Head of caudate nucleus (tissue), 42 donors: ENCODE measurements at regions not wholly inside any gene's neighbourhood (a gene's known extent, or its start where the extent isn't known, plus 50 kb on each side); places are given as distances from the start of the nearest gene placed in this dataset.
"Not testable (repeated sequence)": the region's sequence is repeated elsewhere in the genome, so short reads cannot be mapped to it uniquely, and the experiment has no call there.

Source experiments
- DNase-seq, 42 donors: peaks; one replicate each; pipeline versions ENCODE4 v3.0.0 to v3.0.0-alpha.2; 2020 to 2021; ENCODE audit warnings: mixed read lengths in 7 of 42
- intact Hi-C: fragments of 100-400 bp; cut with DNase I; formaldehyde crosslinking; loops from one replicate; pipeline ENCODE4 v1.15.0; 2022

DNA sequence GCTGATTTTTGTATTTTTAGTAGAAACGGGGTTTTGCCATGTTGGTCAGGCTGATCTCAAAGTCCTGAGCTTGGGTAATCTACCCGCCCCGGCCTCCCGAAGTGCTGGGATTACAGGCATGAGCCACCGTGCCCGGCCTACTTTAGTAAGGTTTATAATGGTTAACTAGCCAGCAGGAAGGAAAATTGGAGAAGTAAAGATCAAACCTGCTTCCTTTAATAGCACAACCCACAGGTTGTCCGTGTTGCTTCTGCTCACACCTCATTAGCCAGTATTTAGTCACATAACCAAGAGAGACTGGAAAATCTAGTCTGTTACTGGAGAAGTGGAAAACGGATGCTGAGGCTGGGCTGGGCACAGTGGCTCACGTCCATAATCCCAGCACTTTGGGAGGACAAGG, 51.9 kb upstream of the TBL1XR1 start:
- peak in 1 of 42 donors; percentile 27 for DNase-seq
- intact Hi-C loops, result no loop called here

DNA sequence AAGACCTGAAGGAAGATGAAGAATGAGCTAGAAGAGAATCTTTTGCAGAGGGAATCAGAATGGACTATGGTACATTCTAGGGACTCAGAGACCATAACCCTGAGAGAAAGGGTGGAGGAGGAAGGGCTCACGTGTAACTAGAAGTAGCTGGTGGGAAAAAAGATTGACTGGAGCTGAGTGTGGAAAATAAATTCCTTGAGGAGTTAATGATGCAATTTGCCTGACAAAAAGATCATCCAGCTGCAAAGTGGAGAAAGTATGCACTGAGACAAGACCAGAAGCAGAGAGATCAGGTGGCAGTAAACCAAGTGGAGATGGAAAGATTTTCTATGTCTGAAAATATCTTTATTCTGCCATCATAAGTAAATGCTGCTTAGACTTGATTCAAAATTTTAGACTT, 52.9 kb upstream of the TBL1XR1 start:
- intact Hi-C loops, result no loop called here
- DNase-seq, result no peak

DNA sequence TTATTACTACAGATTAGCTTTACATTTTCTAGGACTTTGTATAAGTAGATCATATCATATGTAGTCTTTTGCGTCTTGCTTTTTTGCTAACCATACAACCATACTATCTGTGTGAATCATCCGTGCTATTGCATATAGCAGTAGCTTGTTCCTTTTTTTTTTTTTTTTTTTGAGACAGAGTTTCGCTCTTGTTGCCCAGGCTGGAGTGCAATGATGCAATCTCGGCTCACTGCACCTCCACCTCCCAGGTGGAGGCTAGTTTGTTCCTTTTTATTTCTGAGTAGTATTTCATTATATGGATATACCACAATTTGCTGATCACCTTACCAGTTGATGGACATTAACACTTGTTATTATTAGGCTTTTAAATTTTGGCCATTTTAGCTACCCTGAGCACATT, 54.5 kb upstream of the TBL1XR1 start:
- peak in 1 of 42 donors; percentile 29 for DNase-seq
- intact Hi-C loops, result no loop called here

DNA sequence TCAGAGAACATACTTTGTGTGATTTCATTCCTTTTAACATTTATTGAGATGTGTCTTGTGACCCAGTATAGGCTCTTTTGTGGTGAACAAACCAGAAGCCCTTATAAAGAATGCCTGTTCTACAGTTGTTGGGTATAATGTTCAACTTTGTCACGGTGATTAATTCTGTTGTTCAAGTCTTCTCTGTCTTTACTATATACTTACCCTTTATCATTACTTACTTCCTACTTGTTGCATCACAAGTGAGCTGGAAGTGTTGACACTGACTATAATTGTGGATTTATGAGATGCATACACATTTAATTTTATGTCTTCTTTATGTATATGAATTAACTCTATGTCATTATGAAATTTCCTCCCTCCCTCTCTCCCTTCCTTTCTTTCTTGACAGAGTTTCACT, 59.7 kb upstream of the TBL1XR1 start:
- no peak for DNase-seq
- intact Hi-C loops, result no loop called here

DNA sequence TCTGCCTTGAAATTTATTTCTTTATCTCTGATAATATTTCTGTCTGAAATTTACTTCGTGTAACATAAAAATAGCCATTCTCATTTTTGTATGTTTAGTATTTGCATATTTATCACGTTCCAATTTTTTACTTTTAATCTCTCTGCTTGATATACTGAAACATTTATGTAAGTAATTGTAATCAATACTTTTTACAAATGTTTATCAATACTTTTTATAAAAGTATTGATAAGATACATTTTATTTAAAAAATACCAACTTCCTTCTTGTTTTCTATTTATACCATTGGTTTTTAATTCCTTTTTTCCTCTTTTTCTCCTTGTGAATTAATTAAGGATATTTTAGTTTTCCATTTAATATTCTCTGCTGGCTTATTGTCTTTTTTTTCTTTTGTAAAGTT, 60.3 kb upstream of the TBL1XR1 start:
- intact Hi-C loops, result no loop called here
- DNase-seq, result no peak

DNA sequence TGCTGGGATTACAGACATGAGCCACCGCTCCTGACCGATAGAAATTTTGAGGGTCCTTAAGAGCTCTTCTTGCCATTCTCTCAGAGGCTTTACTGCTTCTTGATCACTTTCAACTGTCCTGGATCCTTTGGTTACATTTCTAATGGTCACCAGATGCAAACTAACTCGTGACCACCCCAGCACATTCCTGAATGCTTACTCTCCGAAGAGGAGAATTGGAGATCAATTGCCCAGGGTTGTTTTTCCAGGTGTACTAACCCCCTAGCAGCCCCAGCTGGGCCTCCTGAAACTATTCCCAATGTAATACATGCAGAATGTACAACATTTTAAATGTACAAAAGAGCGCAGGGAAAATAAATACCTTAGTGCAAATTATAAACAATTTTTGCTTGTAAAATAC, 65.1 kb upstream of the TBL1XR1 start:
- no peak for DNase-seq
- intact Hi-C loops, result no loop called here

DNA sequence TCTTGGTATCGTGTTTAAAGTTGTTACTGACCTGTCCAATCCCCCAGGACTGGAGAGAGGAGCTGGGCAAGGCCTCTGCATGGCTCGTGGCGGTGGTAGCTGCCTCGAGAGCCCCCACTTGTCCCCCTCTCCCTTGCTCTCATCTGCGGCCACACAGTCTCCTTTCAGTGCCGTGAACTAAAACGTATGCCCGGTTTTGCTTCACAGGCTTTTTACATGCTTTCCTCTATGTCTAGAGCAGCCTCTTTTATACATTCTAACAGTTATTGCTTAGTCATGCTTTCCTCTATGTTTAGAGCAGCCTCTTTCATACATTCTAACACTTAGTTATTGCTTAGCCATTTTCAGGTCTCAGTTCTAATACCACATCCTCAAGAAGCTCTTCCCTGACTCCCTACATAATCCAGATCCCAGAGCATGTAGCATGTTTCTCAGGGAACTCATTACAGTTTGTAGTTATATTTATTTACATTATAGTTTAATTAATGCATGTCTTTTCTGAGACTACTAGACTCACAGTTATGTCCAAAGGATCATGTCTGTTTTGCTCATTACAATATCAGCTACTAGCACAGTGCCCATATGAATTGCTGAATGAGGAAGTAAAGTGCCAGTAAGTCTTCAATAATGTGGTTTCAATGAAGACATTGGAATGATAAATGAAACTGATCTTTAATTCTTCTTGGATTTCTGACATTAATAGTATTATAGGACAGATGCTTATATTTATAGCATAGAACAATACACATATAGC, 66.5 kb upstream of the TBL1XR1 start:
- no peak for DNase-seq
- intact Hi-C loops, result no loop called here

DNA sequence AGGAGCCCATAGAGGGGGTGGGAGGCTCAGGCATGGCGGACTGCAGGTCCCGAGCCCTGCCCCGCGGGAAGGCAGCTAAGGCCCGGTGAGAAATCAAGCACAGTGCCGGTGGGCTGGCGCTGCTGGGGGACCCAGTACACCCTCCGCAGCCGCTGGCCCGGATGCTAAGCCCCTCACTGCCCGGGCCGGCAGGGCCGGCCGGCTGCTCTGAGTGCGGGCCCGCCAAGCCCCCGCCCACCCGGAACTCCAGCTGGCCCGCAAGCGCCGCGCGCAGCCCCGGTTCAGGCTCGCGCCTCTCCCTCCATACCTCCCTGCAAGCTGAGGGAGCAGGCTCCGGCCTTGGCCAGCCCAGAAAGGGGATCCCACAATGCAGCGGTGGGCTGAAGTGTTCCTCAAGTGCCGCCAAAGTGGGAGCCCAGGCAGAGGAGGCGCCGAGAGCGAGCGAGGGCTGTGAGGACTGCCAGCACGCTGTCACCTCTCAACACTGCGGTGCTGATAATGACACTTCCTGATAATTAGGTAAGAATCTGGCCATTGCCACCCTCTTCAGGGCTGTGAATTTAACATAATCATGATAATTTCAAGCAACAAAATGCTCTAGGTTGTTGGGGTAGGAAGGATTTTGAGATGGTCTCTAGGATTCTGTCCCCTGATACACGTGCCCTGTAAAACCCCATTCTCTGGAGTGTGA, 74.7 kb upstream of the TBL1XR1 start:
- DNase-seq, intact Hi-C loops: not testable (repeated sequence)

DNA sequence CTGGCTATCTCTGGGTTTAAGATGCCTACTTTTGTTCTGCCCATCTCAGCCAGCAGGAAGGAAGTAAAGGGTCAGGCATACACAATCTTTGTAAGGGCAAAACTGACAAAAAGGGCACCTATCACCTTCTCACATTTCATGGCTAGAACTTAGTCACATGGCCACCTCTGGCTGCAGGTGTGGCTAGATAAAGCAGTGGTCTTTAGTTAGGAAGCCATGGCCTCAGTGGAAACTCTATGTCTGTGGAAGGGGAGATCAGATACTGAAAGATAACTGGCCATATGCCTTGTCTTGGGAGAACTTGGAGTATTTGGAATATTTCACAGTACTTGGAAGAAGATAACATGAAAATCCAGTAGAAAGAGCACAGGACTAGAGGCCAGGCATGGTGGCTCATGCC, 80.7 kb upstream of the TBL1XR1 start:
- intact Hi-C loops, result no loop called here
- no peak for DNase-seq

DNA sequence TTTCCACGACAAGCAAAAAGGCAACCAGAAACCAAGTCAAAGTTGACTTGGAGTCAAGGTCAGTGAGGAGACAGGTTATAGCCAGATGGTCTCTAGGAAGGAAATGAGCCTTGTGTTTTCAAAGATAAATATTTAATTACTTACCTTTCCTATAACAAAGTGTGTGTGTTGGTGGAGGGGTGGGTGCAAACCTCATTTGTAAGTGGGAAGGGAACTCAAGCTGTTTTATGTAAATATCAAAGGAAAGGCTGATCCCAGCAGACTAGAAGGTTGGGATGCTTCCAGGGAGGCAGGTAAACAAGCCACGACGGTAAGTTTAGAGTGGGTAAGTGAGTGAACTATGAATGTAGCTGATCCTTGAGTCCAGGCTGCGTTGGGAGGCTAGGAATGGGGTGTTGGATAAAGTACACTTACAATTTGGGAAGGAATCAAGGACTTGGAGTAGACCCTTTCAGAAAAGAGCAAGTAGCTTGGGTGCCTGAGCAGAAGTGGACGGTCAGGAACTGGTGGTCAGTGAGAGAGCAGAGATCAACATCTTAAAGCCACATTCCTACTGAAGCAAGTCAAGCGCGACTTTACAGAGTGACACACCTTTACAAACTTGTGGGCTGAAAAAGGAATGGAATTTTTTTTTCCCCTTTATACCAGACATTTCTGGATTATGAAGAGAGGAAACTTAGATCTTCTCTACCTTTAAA, 82.0 kb upstream of the TBL1XR1 start:
- intact Hi-C loops, result no loop called here
- no peak for DNase-seq

DNA sequence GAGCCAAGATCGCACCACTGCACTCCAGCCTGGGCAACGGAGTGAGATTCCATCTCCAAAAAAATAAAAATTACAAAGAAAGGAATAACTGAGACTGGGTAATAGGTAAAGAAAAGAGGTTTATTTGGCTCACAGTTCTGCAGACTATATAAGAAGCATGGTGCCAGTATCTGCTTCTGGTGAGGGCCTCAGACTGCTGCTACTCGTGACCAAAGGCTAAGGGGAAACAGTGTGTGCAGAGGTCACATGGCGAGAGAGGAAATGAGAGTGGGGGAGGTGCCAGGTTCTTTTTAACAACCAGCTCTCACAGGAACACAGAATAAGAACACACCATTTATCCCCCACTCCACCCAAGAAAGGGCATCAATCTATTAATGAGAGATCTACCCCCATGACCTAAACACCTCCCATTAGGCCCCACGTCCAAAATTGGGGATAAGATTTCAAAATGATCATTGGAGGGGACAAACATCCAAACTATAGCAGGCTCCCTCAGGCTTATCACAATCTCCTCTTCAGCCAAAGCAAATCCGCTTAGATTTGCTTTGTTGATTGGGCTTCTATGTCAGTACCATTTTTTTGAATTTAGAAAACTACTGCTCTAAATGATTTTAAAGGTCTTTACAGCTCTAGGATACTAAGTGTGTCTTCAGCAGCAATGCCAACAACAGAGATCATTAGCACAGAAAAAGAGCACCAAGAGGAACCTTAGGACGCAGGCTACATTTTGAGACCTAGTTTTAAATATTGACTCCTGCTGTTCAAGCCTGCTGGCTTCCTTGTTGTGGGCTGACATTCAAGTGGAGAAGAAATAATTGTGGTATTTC, 84.2 kb upstream of the TBL1XR1 start:
- intact Hi-C loops, result no loop called here
- no peak for DNase-seq

DNA sequence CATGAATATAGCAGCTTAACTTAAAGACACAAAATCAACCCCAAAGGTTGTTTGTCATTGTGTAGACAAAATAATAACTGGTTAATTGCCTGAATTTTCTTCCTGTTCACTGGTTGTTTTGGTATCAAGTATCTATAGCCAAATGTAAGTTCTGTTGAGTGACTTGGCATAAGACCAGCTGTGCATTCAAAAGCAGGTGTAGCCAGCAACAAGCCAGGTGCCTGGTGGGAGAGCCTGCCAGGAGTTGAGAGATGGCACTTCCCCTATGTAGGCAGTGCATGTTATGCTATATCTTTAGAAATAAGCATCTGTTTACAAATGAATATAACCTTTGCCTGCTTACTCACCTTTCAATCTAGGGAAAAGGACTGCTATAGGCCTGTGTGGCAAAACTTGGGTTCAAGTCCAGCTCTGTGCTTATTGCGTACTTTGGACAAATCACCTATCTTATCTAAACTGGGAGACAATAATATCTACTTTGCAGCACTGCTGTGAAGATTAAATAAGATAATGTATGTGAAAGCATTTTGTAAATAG, 84.9 kb upstream of the TBL1XR1 start:
- DNase-seq, result no peak
- intact Hi-C loops, result no loop called here

DNA sequence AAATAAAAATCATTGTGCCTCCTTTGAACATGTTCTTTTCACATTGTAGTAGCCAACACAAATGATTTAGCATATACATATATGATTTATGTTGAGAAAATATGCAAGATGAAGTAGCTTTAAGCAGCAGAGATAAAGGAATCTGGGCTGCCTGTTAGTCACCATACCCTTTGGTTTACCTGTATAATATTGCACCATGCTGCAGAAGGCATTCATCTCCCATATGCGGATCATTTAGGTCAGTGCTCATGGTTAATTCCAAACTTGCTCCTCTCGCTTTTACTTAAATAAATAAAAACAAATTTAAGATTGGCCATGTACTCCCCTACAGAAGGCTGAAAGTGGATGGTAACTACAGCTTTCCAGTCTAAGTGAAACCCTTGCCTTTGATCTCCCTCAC, 86.7 kb upstream of the TBL1XR1 start:
- DNase-seq, result no peak
- intact Hi-C loops, result no loop called here

DNA sequence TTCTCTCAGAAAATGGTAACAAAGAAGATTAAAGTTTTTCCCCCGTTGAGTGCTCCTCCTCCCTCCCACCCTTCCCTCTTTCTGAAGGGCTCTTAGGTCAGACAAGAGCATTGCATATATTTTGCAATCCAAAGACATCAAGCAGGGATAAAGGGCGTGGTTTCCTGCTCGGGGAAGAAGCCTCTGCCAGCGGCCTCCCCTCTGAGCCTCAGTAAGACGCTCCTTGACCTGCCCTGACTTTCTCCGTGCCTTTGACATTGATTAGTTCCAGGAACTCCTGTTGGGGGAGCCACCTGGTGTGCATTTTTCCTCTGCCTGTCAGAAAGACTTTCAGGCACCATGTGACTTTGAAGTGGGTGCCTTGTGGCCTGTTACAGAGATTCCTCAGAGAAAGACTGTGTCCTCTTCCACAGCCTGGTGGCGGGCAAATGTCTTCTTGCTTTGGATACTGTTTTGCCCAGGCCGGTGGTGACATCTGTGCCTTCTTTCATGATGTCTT, 87.2 kb upstream of the TBL1XR1 start:
- intact Hi-C loops, result no loop called here
- peak in 2 of 42 donors; percentile 6 to 18 for DNase-seq

DNA sequence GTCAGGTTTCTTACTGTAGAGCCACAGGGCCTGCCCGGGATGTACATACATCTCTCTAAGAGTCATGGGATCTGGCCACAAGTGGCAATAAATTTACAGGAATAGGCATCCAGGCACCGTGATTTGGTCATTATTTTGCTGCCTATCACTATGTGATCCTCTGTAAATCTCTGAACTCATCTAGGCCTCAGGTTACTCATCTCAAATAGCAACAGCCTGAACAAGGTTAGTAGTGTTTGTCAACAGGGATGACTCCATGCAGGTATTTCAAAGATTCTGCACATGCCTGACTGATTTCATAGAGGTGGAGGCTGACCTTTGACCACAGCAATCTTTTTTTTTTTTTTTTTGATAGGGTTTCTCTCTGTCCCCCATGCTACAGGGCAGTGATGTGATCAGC, 88.8 kb upstream of the TBL1XR1 start:
- DNase-seq, result no peak
- intact Hi-C loops, result no loop called here

DNA sequence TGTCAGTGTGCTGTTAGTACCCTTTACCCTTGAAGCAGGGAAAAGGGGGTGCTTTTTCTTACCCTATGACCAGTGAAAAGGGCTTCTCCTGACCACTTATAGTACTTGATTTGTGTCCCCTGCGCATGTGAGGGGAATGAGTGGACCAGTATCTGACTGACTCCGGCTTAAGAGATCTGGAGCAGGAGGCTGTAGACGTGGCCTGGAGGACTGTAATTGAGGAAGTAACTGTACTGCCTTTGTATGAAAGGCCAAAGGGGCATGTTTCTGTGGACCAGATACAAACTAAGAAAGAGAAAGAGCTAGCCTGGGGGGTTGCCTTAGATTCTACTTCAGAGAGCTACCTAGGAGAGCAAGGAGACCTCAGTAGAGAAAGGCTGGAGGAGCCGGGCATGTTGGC, 89.9 kb upstream of the TBL1XR1 start:
- no peak for DNase-seq

DNA sequence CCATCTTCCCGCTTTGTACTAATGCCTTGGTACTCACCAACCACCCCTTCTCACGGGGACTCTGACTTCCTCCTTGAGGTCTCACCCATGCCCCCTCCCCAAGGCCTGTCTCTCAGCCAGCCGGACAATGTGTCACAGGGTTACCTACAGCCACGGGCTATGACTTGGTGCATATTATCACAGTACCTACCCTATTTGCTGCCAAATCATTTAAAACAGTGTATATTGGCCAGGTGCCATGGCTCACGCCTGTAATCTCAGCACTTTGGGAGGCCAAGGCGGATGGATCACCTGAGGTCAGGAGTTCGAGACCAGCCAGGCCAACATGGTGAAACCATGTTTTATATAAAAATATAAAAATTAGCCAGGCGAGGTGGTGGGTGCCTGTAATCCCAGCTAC, 93.4 kb upstream of the TBL1XR1 start:
- DNase-seq, result no peak
- intact Hi-C loops, result no loop called here

More for the DNA sequence above, 89.9 kb upstream of the TBL1XR1 start:
- intact Hi-C loops, result no loop called here

DNA sequence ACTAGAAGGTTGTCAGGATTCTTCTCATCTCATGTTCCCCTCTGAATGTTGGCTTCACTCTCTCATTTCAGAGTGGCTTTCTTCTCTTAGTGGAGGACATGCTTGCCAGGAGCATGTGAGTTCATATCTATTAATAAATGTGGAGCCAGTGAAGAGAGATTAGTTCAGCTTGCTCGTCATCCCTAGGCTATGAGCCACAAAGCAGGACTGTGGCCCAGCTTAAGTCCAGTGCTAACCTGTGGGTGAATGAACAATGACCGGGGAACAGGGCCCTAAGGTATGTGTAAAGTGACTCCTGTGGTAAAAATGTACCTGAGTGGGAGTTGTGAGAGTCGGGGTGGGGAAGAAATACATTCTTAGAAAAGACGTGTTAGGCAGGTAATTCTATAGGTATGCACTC, 96.9 kb upstream of the TBL1XR1 start:
- peak in 1 of 42 donors; percentile 34 for DNase-seq
- intact Hi-C loops, result no loop called here

DNA sequence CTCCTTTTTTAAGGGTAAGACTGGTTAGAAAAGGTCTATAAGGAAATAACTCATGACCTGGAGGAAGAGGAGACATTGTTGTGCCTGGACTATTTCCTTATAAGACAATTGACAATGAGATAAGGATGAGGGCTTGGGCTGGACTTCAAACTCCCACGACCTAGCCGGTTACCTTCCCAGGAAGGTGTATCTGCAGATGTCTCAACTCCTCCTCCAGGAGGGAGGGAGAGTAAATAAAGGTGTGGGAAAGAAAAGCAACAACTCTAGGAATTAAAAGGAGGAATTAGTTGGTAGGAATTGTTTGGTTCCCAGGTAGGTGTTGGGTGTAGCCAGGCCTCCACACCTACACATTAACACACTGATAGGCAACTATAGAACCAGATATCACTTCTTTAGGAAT, 97.8 kb upstream of the TBL1XR1 start:
- intact Hi-C loops, result no loop called here
- DNase-seq, result no peak
